Limb (tissue), 2 donors: ENCODE measurements at regions not wholly inside any gene's neighbourhood (a gene's known extent, or its start where the extent isn't known, plus 50 kb on each side); places are given as distances from the start of the nearest gene placed in this dataset.
"Not testable (repeated sequence)": the region's sequence is repeated elsewhere in the genome, so short reads cannot be mapped to it uniquely, and the experiment has no call there.

Experiments used
- DNase-seq, 2 donors: peaks; one replicate each; pipeline ENCODE4 v3.0.0-alpha.2; 2016; ENCODE audit errors: extremely low spot score in 2 of 2

- DNase-seq, result no peak
Measured at GRCh38 chr2:183456177-183456576, 331.9 kb downstream of the NUP35 start.

- no peak for DNase-seq
Measured at GRCh38 chr2:183458460-183458859, 334.2 kb downstream of the NUP35 start.

- DNase-seq, result no peak
Measured at GRCh38 chr2:183459466-183459865, 335.2 kb downstream of the NUP35 start.

GRCh38 chr2:183463821-183464220 is 339.6 kb downstream of the NUP35 start:
- no peak for DNase-seq

GRCh38 chr2:183465048-183465447 is 340.8 kb downstream of the NUP35 start:
- DNase-seq, result no peak

- no peak for DNase-seq
Measured at GRCh38 chr2:183474912-183475695, 350.9 kb downstream of the NUP35 start.

- DNase-seq, result no peak
Measured at GRCh38 chr2:183476490-183476889, 352.2 kb downstream of the NUP35 start.

- no peak for DNase-seq
Measured at GRCh38 chr2:183477296-183477695, 353.1 kb downstream of the NUP35 start.

GRCh38 chr2:183478941-183479595 is 354.8 kb downstream of the NUP35 start:
- not testable (repeated sequence) for DNase-seq

GRCh38 chr2:183487326-183487725 is 363.1 kb downstream of the NUP35 start:
- DNase-seq, result no peak

GRCh38 chr2:183488421-183488820 is 364.2 kb downstream of the NUP35 start:
- DNase-seq, result no peak

- DNase-seq, result no peak
Measured at GRCh38 chr2:183490489-183490888, 366.2 kb downstream of the NUP35 start.

- peak; percentile 42 to 44 for DNase-seq
Measured at GRCh38 chr2:183490914-183491313, 366.7 kb downstream of the NUP35 start.

GRCh38 chr2:183493040-183493439 is 368.8 kb downstream of the NUP35 start:
- no peak for DNase-seq

- no peak for DNase-seq
Measured at GRCh38 chr2:183495079-183495478, 370.8 kb downstream of the NUP35 start.

GRCh38 chr2:183495589-183496267 is 371.5 kb downstream of the NUP35 start:
- DNase-seq, result no peak

GRCh38 chr2:183497861-183498260 is 373.6 kb downstream of the NUP35 start:
- no peak for DNase-seq

- no peak for DNase-seq
Measured at GRCh38 chr2:183505911-183506310, 381.7 kb downstream of the NUP35 start.

GRCh38 chr2:183511154-183511553 is 386.9 kb downstream of the NUP35 start:
- no peak for DNase-seq

GRCh38 chr2:183519371-183520056 is 395.3 kb downstream of the NUP35 start:
- DNase-seq, result no peak

- no peak for DNase-seq
Measured at GRCh38 chr2:183521911-183522310, 397.7 kb downstream of the NUP35 start.
